ENCODE measurements at regions not wholly inside any gene's neighbourhood (a gene's known extent, or its start where the extent isn't known, plus 50 kb on each side); places are given as distances from the start of the nearest gene placed in this dataset.

GRCh38 chr15:66628976-66629723 is 63.4 kb upstream of the LCTL start:
- dilution Hi-C loops (cut with MboI; ENCODE audit: extremely low pct_ligation_motif_present, low sequenced_read_pairs) (no loop called here), intact Hi-C loops (cut with micrococcal nuclease) (no loop called here)
- Histone ChIP-seq H3K4me1 (ENCODE audit: control insufficient read depth, extremely low read depth, insufficient read depth, low read length) (no peaks in the 10 kb centered on the region), H2AFZ (ENCODE audit: low read depth, low read length) (no peak overlapping the region), H3K79me2 (ENCODE audit: control insufficient read depth, insufficient read depth, low read length) (no peaks in the 10 kb centered on the region), H3K9me3 (replicated peaks; ENCODE audit: control insufficient read depth, insufficient read depth, low read length) (no peaks in the 10 kb centered on the region), H3K9ac (replicated peaks; ENCODE audit: extremely low read depth, insufficient read depth, low read length) (no peak overlapping the region), H3K27ac (ENCODE audit: insufficient read depth, low read depth, low read length) (no peak overlapping the region), H3K4me2 (ENCODE audit: insufficient read depth, low read length) (no peak overlapping the region), H4K20me1 (replicated peaks; ENCODE audit: control insufficient read depth, extremely low read depth, insufficient read depth, low read length) (no peaks in the 10 kb centered on the region), H3K9me1 (replicated peaks; ENCODE audit: control insufficient read depth, extremely low read depth, insufficient read depth, low read length) (no peaks in the 10 kb centered on the region), H3K36me3 (ENCODE audit: control insufficient read depth in 2 of 2, extremely low read depth in 1 of 2, insufficient read depth in 2 of 2, low read length in 2 of 2) (no peaks in the 10 kb centered on the region), H3K27me3 (ENCODE audit: control insufficient read depth in 2 of 2, insufficient read depth in 2 of 2, low read length in 2 of 2) (no peaks in the 10 kb centered on the region), H3K4me3 (replicated peaks in 1 of 3; ENCODE audit: insufficient read depth in 1 of 3, low read depth in 1 of 3, low read length in 3 of 3) (no peak overlapping the region)
- FAIRE-seq (no peak), DNase-seq (ENCODE audit: low read depth, low spot score) (no peak)
- POLR2A ChIA-PET, result no interaction called here
- TF ChIP-seq FOS (IDR thresholded peaks at IDR 0.05; ENCODE audit: borderline replicate concordance, insufficient read depth, low read length) (no peak), JUN (IDR thresholded peaks at IDR 0.05; ENCODE audit: borderline replicate concordance, insufficient read depth, insufficient read length, low read depth) (no peak), GATA2 (IDR thresholded peaks at IDR 0.05; ENCODE audit: insufficient read depth, insufficient read length, low read depth, low read length) (no peak), POLR2AphosphoS5 (IDR thresholded peaks at IDR 0.05; ENCODE audit: insufficient read depth, low read depth, low read length) (no peak), MYC (IDR thresholded peaks at IDR 0.05; ENCODE audit: low read depth, low read length) (no peak), EZH2 (IDR thresholded peaks at IDR 0.05; ENCODE audit: borderline replicate concordance, low read depth, low read length, severe bottlenecking) (no peak), POLR2A (IDR thresholded peaks at IDR 0.05; ENCODE audit: low read depth, low read length) (no peak)
- TF ChIP-seq, protein P1, sequence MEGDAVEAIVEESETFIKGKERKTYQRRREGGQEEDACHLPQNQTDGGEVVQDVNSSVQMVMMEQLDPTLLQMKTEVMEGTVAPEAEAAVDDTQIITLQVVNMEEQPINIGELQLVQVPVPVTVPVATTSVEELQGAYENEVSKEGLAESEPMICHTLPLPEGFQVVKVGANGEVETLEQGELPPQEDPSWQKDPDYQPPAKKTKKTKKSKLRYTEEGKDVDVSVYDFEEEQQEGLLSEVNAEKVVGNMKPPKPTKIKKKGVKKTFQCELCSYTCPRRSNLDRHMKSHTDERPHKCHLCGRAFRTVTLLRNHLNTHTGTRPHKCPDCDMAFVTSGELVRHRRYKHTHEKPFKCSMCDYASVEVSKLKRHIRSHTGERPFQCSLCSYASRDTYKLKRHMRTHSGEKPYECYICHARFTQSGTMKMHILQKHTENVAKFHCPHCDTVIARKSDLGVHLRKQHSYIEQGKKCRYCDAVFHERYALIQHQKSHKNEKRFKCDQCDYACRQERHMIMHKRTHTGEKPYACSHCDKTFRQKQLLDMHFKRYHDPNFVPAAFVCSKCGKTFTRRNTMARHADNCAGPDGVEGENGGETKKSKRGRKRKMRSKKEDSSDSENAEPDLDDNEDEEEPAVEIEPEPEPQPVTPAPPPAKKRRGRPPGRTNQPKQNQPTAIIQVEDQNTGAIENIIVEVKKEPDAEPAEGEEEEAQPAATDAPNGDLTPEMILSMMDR (IDR thresholded peaks at IDR 0.05; ENCODE audit: extremely low read depth in 1 of 2, insufficient read depth in 1 of 2, low read depth in 1 of 2, low read length in 2 of 2), result no peak
- TF ChIP-seq, protein P2, sequence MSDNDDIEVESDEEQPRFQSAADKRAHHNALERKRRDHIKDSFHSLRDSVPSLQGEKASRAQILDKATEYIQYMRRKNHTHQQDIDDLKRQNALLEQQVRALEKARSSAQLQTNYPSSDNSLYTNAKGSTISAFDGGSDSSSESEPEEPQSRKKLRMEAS (IDR thresholded peaks at IDR 0.05; ENCODE audit: insufficient read depth, insufficient read length), result no peak
- BruUV-seq (replicated peaks), result no TSS peak
- CTCF ChIA-PET, result interaction anchor here (0.9 to 2.1 kb wide), 2 partner anchors 10 to 69 kb away, joined by 3 to 9 read pairs; no protein-coding TSS in a partner anchor

All from endothelial cell of umbilical vein (primary cell).